ENCODE measurements at regions not wholly inside any gene's neighbourhood (a gene's known extent, or its start where the extent isn't known, plus 50 kb on each side); places are given as distances from the start of the nearest gene placed in this dataset.

DNA sequence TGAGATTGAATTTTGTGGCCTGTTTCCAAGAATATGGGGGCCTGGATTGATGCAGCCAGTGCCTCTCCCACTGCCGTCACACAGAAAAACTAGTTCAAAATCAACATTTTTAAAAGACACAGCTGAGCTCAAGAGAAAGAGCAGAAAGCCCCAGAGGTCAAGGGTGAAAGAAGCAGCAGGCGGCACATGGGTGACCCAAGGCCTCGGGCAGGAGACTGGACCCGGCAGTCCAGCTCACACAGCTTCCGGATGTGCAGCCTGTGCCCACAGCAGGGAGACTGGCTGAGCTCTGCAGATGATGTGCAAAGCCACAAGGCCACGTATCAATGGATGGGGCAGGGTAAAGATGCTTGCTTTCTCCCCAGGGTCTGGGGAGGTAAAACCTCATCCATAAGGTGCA, 50.4 kb upstream of the RNF32 start:
- TF ChIP-seq RFX5 (IDR thresholded peaks at IDR 0.05; ENCODE audit: low read depth, low read length) (no peak), RCOR1 (IDR thresholded peaks at IDR 0.05; ENCODE audit: insufficient replicate concordance, low read length) (no peak), RAD21 (IDR thresholded peaks at IDR 0.05; ENCODE audit: low read length) (no peak), NFE2L2 (IDR thresholded peaks at IDR 0.05; ENCODE audit: low read depth, low read length) (no peak), POLR2A (IDR thresholded peaks at IDR 0.05; ENCODE audit: low read depth, low read length) (no peak), MAFK (IDR thresholded peaks at IDR 0.05; ENCODE audit: low read depth, low read length) (no peak), SMC3 (IDR thresholded peaks at IDR 0.05; ENCODE audit: low read depth, low read length) (no peak), MXI1 (IDR thresholded peaks at IDR 0.05; ENCODE audit: borderline replicate concordance, low read depth, low read length) (no peak), MAZ (IDR thresholded peaks at IDR 0.05; ENCODE audit: borderline replicate concordance, low read depth, low read length) (no peak), CEBPB (IDR thresholded peaks at IDR 0.05; ENCODE audit: low read depth, low read length) (no peak)
- TF ChIP-seq, protein P1, sequence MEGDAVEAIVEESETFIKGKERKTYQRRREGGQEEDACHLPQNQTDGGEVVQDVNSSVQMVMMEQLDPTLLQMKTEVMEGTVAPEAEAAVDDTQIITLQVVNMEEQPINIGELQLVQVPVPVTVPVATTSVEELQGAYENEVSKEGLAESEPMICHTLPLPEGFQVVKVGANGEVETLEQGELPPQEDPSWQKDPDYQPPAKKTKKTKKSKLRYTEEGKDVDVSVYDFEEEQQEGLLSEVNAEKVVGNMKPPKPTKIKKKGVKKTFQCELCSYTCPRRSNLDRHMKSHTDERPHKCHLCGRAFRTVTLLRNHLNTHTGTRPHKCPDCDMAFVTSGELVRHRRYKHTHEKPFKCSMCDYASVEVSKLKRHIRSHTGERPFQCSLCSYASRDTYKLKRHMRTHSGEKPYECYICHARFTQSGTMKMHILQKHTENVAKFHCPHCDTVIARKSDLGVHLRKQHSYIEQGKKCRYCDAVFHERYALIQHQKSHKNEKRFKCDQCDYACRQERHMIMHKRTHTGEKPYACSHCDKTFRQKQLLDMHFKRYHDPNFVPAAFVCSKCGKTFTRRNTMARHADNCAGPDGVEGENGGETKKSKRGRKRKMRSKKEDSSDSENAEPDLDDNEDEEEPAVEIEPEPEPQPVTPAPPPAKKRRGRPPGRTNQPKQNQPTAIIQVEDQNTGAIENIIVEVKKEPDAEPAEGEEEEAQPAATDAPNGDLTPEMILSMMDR (conservative IDR thresholded peaks at IDR 0.05; ENCODE audit: low read depth, low read length): no peak
- TF ChIP-seq, protein P2, sequence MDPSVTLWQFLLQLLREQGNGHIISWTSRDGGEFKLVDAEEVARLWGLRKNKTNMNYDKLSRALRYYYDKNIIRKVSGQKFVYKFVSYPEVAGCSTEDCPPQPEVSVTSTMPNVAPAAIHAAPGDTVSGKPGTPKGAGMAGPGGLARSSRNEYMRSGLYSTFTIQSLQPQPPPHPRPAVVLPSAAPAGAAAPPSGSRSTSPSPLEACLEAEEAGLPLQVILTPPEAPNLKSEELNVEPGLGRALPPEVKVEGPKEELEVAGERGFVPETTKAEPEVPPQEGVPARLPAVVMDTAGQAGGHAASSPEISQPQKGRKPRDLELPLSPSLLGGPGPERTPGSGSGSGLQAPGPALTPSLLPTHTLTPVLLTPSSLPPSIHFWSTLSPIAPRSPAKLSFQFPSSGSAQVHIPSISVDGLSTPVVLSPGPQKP (IDR thresholded peaks at IDR 0.05; ENCODE audit: borderline replicate concordance, low read depth, low read length): no peak
- TF ChIP-seq, protein P3, sequence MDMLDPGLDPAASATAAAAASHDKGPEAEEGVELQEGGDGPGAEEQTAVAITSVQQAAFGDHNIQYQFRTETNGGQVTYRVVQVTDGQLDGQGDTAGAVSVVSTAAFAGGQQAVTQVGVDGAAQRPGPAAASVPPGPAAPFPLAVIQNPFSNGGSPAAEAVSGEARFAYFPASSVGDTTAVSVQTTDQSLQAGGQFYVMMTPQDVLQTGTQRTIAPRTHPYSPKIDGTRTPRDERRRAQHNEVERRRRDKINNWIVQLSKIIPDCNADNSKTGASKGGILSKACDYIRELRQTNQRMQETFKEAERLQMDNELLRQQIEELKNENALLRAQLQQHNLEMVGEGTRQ (IDR thresholded peaks at IDR 0.05; ENCODE audit: low read depth, low read length): no peak
